H9 (cell line): ENCODE measurements at regions not wholly inside any gene's neighbourhood (a gene's known extent, or its start where the extent isn't known, plus 50 kb on each side); places are given as distances from the start of the nearest gene placed in this dataset.

Source experiments
- DNase-seq: peaks from one replicate; pipeline ENCODE4 v3.0.0-alpha.2; 2017
- H2AFZ ChIP-seq: one replicate; pipeline ENCODE4 v1.6.1; 2013; ENCODE audit warnings: mild to moderate bottlenecking, low read length, control low read depth, moderate library complexity
- H2AK5ac ChIP-seq: 2 replicates; pipeline ENCODE4 v1.6.1; 2013; ENCODE audit warnings: low read length, control low read depth, mixed read lengths; ENCODE audit not compliant: insufficient read length
- H2BK120ac ChIP-seq: one replicate; pipeline ENCODE4 v1.6.1; 2013; ENCODE audit warnings: low read depth, mild to moderate bottlenecking, low read length, control low read depth, inconsistent platforms; ENCODE audit not compliant: poor library complexity, severe bottlenecking
- H2BK12ac ChIP-seq: 2 replicates; pipeline ENCODE4 v1.6.1; 2013; ENCODE audit warnings: low read length, control low read depth, mixed read lengths, low read depth; ENCODE audit not compliant: insufficient read length
- H2BK15ac ChIP-seq: 2 replicates; pipeline ENCODE4 v1.6.1; 2013; ENCODE audit warnings: low read depth, low read length, control low read depth
- H2BK20ac ChIP-seq: one replicate; pipeline ENCODE4 v1.6.1; 2013; ENCODE audit warnings: low read depth, mild to moderate bottlenecking, low read length, control low read depth, inconsistent platforms; ENCODE audit not compliant: poor library complexity, severe bottlenecking
- H2BK5ac ChIP-seq: 2 replicates; pipeline ENCODE4 v1.6.1; 2013; ENCODE audit warnings: low read length, control low read depth, mixed read lengths; ENCODE audit not compliant: insufficient read length
- H3K14ac ChIP-seq: 2 replicates; pipeline ENCODE4 v1.6.1; 2013; ENCODE audit warnings: low read length, control low read depth; ENCODE audit not compliant: insufficient read depth
- H3K18ac ChIP-seq: 2 replicates; pipeline ENCODE4 v1.6.1; 2013; ENCODE audit warnings: low read depth, mild to moderate bottlenecking, mixed read lengths, low read length, control low read depth; ENCODE audit not compliant: insufficient read length
- H3K23ac ChIP-seq: 2 replicates; pipeline ENCODE4 v1.6.1; 2013; ENCODE audit warnings: low read length, control low read depth, mixed read lengths, low read depth; ENCODE audit not compliant: insufficient read length
- H3K23me2 ChIP-seq: 2 replicates; pipeline ENCODE4 v1.6.1; 2013; ENCODE audit warnings: low read depth, mild to moderate bottlenecking, mixed read lengths, low read length, control low read depth; ENCODE audit not compliant: insufficient read length, poor library complexity, severe bottlenecking
- H3K27ac ChIP-seq: 2 replicates; pipeline ENCODE4 v1.5.1; 2013; ENCODE audit warnings: low read length, control low read depth, mixed read lengths, low read depth; ENCODE audit not compliant: insufficient read length
- H3K27me3 ChIP-seq: 2 replicates; pipeline ENCODE4 v1.6.1; 2013; ENCODE audit warnings: low read length, control low read depth, inconsistent platforms; ENCODE audit not compliant: insufficient read depth
- H3K4ac ChIP-seq: 2 replicates; pipeline ENCODE4 v1.6.1; 2013; ENCODE audit warnings: low read depth, mild to moderate bottlenecking, control low read depth, inconsistent platforms, low read length, moderate library complexity
- H3K4me1 ChIP-seq: 2 replicates; pipeline ENCODE4 v1.6.1; 2013; ENCODE audit warnings: low read length, control low read depth, inconsistent platforms; ENCODE audit not compliant: insufficient read depth
- H3K4me2 ChIP-seq: 2 replicates; pipeline ENCODE4 v1.6.1; 2013; ENCODE audit warnings: low read length, control low read depth, mixed read lengths; ENCODE audit not compliant: insufficient read length, insufficient read depth
- H3K56ac ChIP-seq: 2 replicates; pipeline ENCODE4 v1.6.1; 2013; ENCODE audit warnings: low read depth, mild to moderate bottlenecking, mixed read lengths, low read length, control low read depth; ENCODE audit not compliant: insufficient read length
- H3K79me1 ChIP-seq: 2 replicates; pipeline ENCODE4 v1.6.1; 2013; ENCODE audit warnings: low read depth, mild to moderate bottlenecking, moderate library complexity, low read length, control low read depth, inconsistent platforms; ENCODE audit not compliant: insufficient read depth, poor library complexity, severe bottlenecking
- H3K79me2 ChIP-seq: 2 replicates; pipeline ENCODE4 v1.6.1; 2013; ENCODE audit warnings: low read length, control low read depth, inconsistent platforms; ENCODE audit not compliant: insufficient read depth
- H3K9ac ChIP-seq: 2 replicates; pipeline ENCODE4 v1.6.1; 2013; ENCODE audit warnings: low read length, control low read depth, mixed read lengths; ENCODE audit not compliant: insufficient read length; ENCODE audit errors: extremely low read depth
- H3K9me3 ChIP-seq: one replicate; pipeline ENCODE4 v1.6.1; 2013; ENCODE audit warnings: low read depth, low read length, inconsistent platforms; ENCODE audit not compliant: control insufficient read depth
- H3T11ph ChIP-seq: one replicate; pipeline ENCODE4 v1.6.1; 2013; ENCODE audit warnings: mild to moderate bottlenecking, low read length, control low read depth, inconsistent platforms
- H4K20me1 ChIP-seq: one replicate; pipeline ENCODE4 v1.6.1; 2013; ENCODE audit not compliant: control insufficient read depth, insufficient read length, insufficient read depth
- H4K5ac ChIP-seq: 2 replicates; pipeline ENCODE4 v1.6.1; 2013; ENCODE audit warnings: low read depth, mild to moderate bottlenecking, mixed read lengths, low read length, control low read depth; ENCODE audit not compliant: insufficient read length
- H4K8ac ChIP-seq: replicated peaks from 2 replicates; pipeline ENCODE4 v1.6.1; 2013; ENCODE audit warnings: low read length, control low read depth, mixed read lengths, low read depth; ENCODE audit not compliant: insufficient read length
- H4K91ac ChIP-seq: 2 replicates; pipeline ENCODE4 v1.6.1; 2013; ENCODE audit warnings: low read depth, mild to moderate bottlenecking, moderate library complexity, mixed read lengths, low read length, control low read depth; ENCODE audit not compliant: insufficient read length
- H3K27ac Mint-ChIP-seq, 3 experiments: 2 replicates in 2 of 3; 3 replicates in 1 of 3; pipeline ENCODE4 v1.8.0; 2020 to 2021; ENCODE audit warnings: mixed read lengths in 3 of 3, mild to moderate bottlenecking in 1 of 3, moderate library complexity in 1 of 3
- H3K27me3 Mint-ChIP-seq: 2 replicates; pipeline ENCODE4 v1.8.0; 2021; ENCODE audit warnings: low read depth, mild to moderate bottlenecking, moderate library complexity, mixed read lengths
- H3K36me3 Mint-ChIP-seq, 3 experiments: 2 replicates in 2 of 3; 3 replicates in 1 of 3; pipeline ENCODE4 v1.8.0; 2020 to 2021; ENCODE audit warnings: low read depth in 3 of 3, mixed read lengths in 3 of 3; ENCODE audit not compliant: insufficient read depth in 1 of 3
- H3K4me1 Mint-ChIP-seq, 2 experiments: 2 replicates each; pipeline ENCODE4 v1.8.0; 2020; ENCODE audit warnings: mixed read lengths in 2 of 2
- H3K4me3 Mint-ChIP-seq, 2 experiments: 2 replicates in 1 of 2; 3 replicates in 1 of 2; pipeline ENCODE4 v1.8.0; 2020 to 2021; ENCODE audit warnings: mild to moderate bottlenecking in 2 of 2, mixed read lengths in 2 of 2, moderate library complexity in 1 of 2
- H3K9me3 Mint-ChIP-seq, 2 experiments: 2 replicates in 1 of 2; 3 replicates in 1 of 2; pipeline ENCODE4 v1.8.0; 2020; ENCODE audit warnings: mild to moderate bottlenecking in 2 of 2, mixed read lengths in 2 of 2, moderate library complexity in 1 of 2
- WGBS: extraction: QIAGEN DNeasy Blood & Tissue Kit; methylation state at CpG from one replicate; pipeline ENCODE4 v1.1.7; 2013; ENCODE audit warnings: missing lambda C conversion rate, low lambda C conversion rate, mixed read lengths; ENCODE audit not compliant: insufficient read length; ENCODE audit errors: extremely low coverage; 5-methylcytosine and 5-hydroxymethylcytosine counted together
- TF ChIP-seq, protein P1 (sequence below): fragments of 200-600 bp; sonication (generic); conservative IDR thresholded peaks from 3 replicates; pipeline ENCODE4 v1.8.0; 2021; ENCODE audit warnings: antibody characterized with exemption, mild to moderate bottlenecking

DNA sequence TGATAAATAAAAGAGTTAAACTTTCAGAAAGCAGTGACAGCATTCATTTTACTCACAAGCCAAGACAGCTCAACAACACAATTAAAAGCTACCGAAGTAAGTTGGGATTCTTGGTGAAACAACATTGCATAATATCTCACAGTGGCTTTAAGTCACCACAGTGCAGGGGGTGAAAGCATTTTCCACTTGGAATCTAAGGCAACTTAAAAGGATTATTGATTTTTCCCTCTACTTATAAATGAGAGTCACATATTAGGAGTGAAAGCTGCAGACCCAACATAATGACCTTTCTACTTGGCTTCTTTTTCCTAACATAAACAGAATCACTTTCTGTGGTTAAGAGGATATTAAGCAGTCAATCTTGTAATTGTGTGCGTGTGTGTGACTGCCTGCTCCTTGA, 536.6 kb upstream of the CXADR start:
- H2AFZ ChIP-seq = no peak overlapping the region
- H3K79me2 ChIP-seq = no peaks in the 10 kb centered on the region
- no peaks in the 10 kb centered on the region for H3K27me3 ChIP-seq
- Mint-ChIP-seq H3K27me3 (no peaks in the 10 kb centered on the region), H3K9me3 (no peaks in the 10 kb centered on the region), H3K4me3 (no peak overlapping the region), H3K36me3 (no peaks in the 10 kb centered on the region), H3K4me1 (peaks cover 16 to 18% of the 10 kb centered on the region in 2 experiments), H3K27ac (no peak overlapping the region)
- no peak overlapping the region for H3K18ac ChIP-seq
- no peaks in the 10 kb centered on the region for H4K20me1 ChIP-seq
- H3K23ac ChIP-seq = no peak overlapping the region
- no peak overlapping the region for H3T11ph ChIP-seq
- no CpG with 5 or more reads among the region's 2 CpGs for WGBS
- H3K56ac ChIP-seq = no peak overlapping the region
- no peak overlapping the region for H2BK20ac ChIP-seq
- H3K4ac ChIP-seq = no peak overlapping the region
- no peak overlapping the region for H3K27ac ChIP-seq
- H2BK12ac ChIP-seq = no peak overlapping the region
- no peaks in the 10 kb centered on the region for H3K79me1 ChIP-seq
- no peak overlapping the region for H2AK5ac ChIP-seq
- no peak overlapping the region for H3K14ac ChIP-seq
- no peaks in the 10 kb centered on the region; the same call in 1 of the 2 replicates for H3K4me1 ChIP-seq
- H3K4me2 ChIP-seq = no peak overlapping the region
- H3K9ac ChIP-seq = no peak overlapping the region
- H2BK5ac ChIP-seq = no peak overlapping the region
- no peak overlapping the region for H4K5ac ChIP-seq
- H2BK120ac ChIP-seq = no peak overlapping the region
- no peak for DNase-seq
- no peaks in the 10 kb centered on the region for H3K23me2 ChIP-seq
- TF ChIP-seq, protein P1, sequence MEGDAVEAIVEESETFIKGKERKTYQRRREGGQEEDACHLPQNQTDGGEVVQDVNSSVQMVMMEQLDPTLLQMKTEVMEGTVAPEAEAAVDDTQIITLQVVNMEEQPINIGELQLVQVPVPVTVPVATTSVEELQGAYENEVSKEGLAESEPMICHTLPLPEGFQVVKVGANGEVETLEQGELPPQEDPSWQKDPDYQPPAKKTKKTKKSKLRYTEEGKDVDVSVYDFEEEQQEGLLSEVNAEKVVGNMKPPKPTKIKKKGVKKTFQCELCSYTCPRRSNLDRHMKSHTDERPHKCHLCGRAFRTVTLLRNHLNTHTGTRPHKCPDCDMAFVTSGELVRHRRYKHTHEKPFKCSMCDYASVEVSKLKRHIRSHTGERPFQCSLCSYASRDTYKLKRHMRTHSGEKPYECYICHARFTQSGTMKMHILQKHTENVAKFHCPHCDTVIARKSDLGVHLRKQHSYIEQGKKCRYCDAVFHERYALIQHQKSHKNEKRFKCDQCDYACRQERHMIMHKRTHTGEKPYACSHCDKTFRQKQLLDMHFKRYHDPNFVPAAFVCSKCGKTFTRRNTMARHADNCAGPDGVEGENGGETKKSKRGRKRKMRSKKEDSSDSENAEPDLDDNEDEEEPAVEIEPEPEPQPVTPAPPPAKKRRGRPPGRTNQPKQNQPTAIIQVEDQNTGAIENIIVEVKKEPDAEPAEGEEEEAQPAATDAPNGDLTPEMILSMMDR = no peak
- no peak overlapping the region for H4K91ac ChIP-seq
- no peak overlapping the region for H4K8ac ChIP-seq
- no peaks in the 10 kb centered on the region for H3K9me3 ChIP-seq
- H2BK15ac ChIP-seq = no peak overlapping the region
